ENCODE measurements at regions not wholly inside any gene's neighbourhood (a gene's known extent, or its start where the extent isn't known, plus 50 kb on each side); places are given as distances from the start of the nearest gene placed in this dataset.

- Histone ChIP-seq H3K36me3 (replicated peaks in 1 of 2; ENCODE audit: control insufficient read depth in 1 of 2, insufficient read depth in 2 of 2, low read length in 2 of 2) (no peaks in the 10 kb centered on the region), H3K27me3 (ENCODE audit: control insufficient read depth in 1 of 2, insufficient read depth in 2 of 2, low read length in 2 of 2) (no peaks in the 10 kb centered on the region), H3K4me2 (ENCODE audit: low read depth, low read length) (no peak overlapping the region), H2AFZ (ENCODE audit: low read length) (no peak overlapping the region), H3K9me3 (ENCODE audit: low read length) (peaks cover 99% of the 10 kb centered on the region), H3K4me3 (replicated peaks in 1 of 3; ENCODE audit: insufficient read depth in 1 of 3, low read depth in 2 of 3, low read length in 3 of 3) (no peak overlapping the region), H3K4me1 (ENCODE audit: insufficient read depth, low read length) (no peaks in the 10 kb centered on the region), H3K79me2 (ENCODE audit: insufficient read depth, low read length) (no peaks in the 10 kb centered on the region), H3K9ac (ENCODE audit: insufficient read depth, low read depth, low read length) (no peak overlapping the region), H4K20me1 (ENCODE audit: insufficient read depth, low read length) (no peaks in the 10 kb centered on the region), H3K27ac (ENCODE audit: extremely low read length, insufficient read depth, low read length) (no peak overlapping the region)
- DNase-seq (ENCODE audit: low spot score) (no peak), FAIRE-seq (no peak), ATAC-seq (no peak)
- POLR2A ChIA-PET = no interaction called here
- WGBS (ENCODE audit: low lambda C conversion rate) = 0% methylated on average over 2 of the region's 3 CpGs
- in situ Hi-C loops (cut with HindIII; ENCODE audit: extremely low pct_ligation_motif_present, low pct_unique_long_range_greater_than_20kb) = no loop called here
- no TSS peak for BruUV-seq (replicated peaks)
- intact Hi-C loops (cut with micrococcal nuclease; ENCODE audit: unreplicated experiment) = no loop called here
- CTCF ChIA-PET (ENCODE audit: low intra/inter-chr PET ratio, low total read pairs) = no interaction called here
- TF ChIP-seq ZMYM3 (CRISPR knock-in tag; IDR thresholded peaks at IDR 0.05) (no peak), TSC22D2 (CRISPR knock-in tag; IDR thresholded peaks at IDR 0.05; ENCODE audit: borderline replicate concordance) (no peak), GLI4 (CRISPR knock-in tag; IDR thresholded peaks at IDR 0.05; ENCODE audit: borderline replicate concordance) (no peak), CCAR2 (optimal IDR thresholded peaks at IDR 0.05; ENCODE audit: low read depth, low read length) (no peak), PCBP1 (IDR thresholded peaks at IDR 0.05; ENCODE audit: borderline replicate concordance, low read depth, low read length) (no peak), ZNF776 (CRISPR knock-in tag; IDR thresholded peaks at IDR 0.05) (no peak), ZNF761 (CRISPR knock-in tag; conservative IDR thresholded peaks at IDR 0.05) (no peak), SALL2 (CRISPR knock-in tag; IDR thresholded peaks at IDR 0.05) (no peak), U2AF1 (optimal IDR thresholded peaks at IDR 0.05; ENCODE audit: low read depth, low read length) (no peak), ZNF432 (CRISPR knock-in tag; IDR thresholded peaks at IDR 0.05; ENCODE audit: borderline replicate concordance) (no peak)
- TF ChIP-seq, protein P1, sequence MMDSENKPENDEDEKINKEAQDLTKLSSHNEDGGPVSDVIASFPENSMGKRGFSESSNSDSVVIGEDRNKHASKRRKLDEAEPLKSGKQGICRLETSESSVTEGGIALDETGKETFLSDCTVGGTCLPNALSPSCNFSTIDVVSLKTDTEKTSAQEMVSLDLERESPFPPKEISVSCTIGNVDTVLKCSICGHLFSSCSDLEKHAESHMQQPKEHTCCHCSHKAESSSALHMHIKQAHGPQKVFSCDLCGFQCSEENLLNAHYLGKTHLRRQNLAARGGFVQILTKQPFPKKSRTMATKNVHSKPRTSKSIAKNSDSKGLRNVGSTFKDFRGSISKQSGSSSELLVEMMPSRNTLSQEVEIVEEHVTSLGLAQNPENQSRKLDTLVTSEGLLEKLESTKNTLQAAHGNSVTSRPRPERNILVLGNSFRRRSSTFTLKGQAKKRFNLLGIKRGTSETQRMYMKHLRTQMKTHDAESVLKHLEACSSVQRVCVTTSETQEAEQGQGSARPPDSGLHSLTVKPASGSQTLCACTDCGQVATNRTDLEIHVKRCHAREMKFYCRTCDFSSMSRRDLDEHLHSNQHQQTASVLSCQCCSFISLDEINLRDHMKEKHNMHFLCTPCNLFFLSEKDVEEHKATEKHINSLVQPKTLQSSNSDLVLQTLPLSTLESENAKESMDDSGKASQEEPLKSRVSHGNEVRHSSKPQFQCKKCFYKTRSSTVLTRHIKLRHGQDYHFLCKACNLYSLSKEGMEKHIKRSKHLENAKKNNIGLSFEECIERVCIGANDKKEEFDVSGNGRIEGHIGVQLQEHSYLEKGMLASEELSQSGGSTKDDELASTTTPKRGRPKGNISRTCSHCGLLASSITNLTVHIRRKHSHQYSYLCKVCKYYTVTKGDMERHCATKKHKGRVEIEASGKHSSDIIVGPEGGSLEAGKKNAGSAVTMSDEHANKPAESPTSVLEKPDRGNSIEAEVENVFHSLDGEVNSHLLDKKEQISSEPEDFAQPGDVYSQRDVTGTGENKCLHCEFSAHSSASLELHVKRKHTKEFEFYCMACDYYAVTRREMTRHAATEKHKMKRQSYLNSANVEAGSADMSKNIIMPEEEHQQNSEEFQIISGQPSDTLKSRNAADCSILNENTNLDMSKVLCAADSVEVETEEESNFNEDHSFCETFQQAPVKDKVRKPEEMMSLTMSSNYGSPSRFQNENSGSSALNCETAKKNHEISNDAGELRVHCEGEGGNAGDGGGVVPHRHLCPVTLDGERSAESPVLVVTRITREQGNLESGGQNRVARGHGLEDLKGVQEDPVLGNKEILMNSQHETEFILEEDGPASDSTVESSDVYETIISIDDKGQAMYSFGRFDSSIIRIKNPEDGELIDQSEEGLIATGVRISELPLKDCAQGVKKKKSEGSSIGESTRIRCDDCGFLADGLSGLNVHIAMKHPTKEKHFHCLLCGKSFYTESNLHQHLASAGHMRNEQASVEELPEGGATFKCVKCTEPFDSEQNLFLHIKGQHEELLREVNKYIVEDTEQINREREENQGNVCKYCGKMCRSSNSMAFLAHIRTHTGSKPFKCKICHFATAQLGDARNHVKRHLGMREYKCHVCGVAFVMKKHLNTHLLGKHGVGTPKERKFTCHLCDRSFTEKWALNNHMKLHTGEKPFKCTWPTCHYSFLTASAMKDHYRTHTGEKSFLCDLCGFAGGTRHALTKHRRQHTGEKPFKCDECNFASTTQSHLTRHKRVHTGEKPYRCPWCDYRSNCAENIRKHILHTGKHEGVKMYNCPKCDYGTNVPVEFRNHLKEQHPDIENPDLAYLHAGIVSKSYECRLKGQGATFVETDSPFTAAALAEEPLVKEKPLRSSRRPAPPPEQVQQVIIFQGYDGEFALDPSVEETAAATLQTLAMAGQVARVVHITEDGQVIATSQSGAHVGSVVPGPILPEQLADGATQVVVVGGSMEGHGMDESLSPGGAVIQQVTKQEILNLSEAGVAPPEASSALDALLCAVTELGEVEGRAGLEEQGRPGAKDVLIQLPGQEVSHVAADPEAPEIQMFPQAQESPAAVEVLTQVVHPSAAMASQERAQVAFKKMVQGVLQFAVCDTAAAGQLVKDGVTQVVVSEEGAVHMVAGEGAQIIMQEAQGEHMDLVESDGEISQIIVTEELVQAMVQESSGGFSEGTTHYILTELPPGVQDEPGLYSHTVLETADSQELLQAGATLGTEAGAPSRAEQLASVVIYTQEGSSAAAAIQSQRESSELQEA (CRISPR knock-in tag; IDR thresholded peaks at IDR 0.05; ENCODE audit: not compliant biosample characterization) = no peak
- TF ChIP-seq, protein P2, sequence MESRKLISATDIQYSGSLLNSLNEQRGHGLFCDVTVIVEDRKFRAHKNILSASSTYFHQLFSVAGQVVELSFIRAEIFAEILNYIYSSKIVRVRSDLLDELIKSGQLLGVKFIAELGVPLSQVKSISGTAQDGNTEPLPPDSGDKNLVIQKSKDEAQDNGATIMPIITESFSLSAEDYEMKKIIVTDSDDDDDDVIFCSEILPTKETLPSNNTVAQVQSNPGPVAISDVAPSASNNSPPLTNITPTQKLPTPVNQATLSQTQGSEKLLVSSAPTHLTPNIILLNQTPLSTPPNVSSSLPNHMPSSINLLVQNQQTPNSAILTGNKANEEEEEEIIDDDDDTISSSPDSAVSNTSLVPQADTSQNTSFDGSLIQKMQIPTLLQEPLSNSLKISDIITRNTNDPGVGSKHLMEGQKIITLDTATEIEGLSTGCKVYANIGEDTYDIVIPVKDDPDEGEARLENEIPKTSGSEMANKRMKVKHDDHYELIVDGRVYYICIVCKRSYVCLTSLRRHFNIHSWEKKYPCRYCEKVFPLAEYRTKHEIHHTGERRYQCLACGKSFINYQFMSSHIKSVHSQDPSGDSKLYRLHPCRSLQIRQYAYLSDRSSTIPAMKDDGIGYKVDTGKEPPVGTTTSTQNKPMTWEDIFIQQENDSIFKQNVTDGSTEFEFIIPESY (CRISPR knock-in tag; IDR thresholded peaks at IDR 0.05) = no peak
- TF ChIP-seq, protein P3, sequence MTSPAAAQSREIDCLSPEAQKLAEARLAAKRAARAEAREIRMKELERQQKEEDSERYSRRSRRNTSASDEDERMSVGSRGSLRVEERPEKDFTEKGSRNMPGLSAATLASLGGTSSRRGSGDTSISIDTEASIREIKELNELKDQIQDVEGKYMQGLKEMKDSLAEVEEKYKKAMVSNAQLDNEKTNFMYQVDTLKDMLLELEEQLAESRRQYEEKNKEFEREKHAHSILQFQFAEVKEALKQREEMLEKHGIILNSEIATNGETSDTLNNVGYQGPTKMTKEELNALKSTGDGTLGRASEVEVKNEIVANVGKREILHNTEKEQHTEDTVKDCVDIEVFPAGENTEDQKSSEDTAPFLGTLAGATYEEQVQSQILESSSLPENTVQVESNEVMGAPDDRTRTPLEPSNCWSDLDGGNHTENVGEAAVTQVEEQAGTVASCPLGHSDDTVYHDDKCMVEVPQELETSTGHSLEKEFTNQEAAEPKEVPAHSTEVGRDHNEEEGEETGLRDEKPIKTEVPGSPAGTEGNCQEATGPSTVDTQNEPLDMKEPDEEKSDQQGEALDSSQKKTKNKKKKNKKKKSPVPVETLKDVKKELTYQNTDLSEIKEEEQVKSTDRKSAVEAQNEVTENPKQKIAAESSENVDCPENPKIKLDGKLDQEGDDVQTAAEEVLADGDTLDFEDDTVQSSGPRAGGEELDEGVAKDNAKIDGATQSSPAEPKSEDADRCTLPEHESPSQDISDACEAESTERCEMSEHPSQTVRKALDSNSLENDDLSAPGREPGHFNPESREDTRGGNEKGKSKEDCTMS (CRISPR knock-in tag; conservative IDR thresholded peaks at IDR 0.05) = no peak
Observed at GRCh38 chr15:46858150-46858549, 859.2 kb upstream of the SEMA6D start.
